Mammary epithelial cell (primary cell): ENCODE measurements at regions not wholly inside any gene's neighbourhood (a gene's known extent, or its start where the extent isn't known, plus 50 kb on each side); places are given as distances from the start of the nearest gene placed in this dataset.

ENCODE experiments used
- CTCF ChIP-seq, 2 donors: IDR thresholded peaks in 1 of 2; conservative IDR thresholded peaks in 1 of 2; 2 replicates each; pipeline ENCODE4 v1.5.1; 2011 to 2012; ENCODE audit warnings: inconsistent platforms in 2 of 2, low read length in 2 of 2, mild to moderate bottlenecking in 2 of 2, control low read depth in 1 of 2, low read depth in 1 of 2; ENCODE audit not compliant: insufficient read depth in 1 of 2; ENCODE audit errors: extremely low read depth in 1 of 2
- EZH2 ChIP-seq: IDR thresholded peaks from 2 replicates; pipeline ENCODE4 v1.6.1; 2012; ENCODE audit warnings: low read length, inconsistent platforms, borderline replicate concordance

- no peak for TF ChIP-seq CTCF (conservative IDR thresholded peaks at IDR 0.05 in 1 of 2, IDR thresholded peaks at IDR 0.05 in 1 of 2; ENCODE audit: extremely low read depth in 1 of 2, insufficient read depth in 1 of 2, low read depth in 1 of 2, low read length in 2 of 2)
- TF ChIP-seq EZH2: no peak
Measured at GRCh38 chr2:207434899-207435465, 94.8 kb upstream of the CREB1 start.
